ENCODE measurements at regions not wholly inside any gene's neighbourhood (a gene's known extent, or its start where the extent isn't known, plus 50 kb on each side); places are given as distances from the start of the nearest gene placed in this dataset.

GRCh38 chr5:72005671-72006070 lies 101.6 kb upstream of the MAP1B start:
- no peak for DNase-seq (ENCODE audit: low spot score)

GRCh38 chr5:72006361-72006760 lies 100.9 kb upstream of the MAP1B start:
- no peak for DNase-seq (ENCODE audit: low spot score)

- DNase-seq (ENCODE audit: low spot score), result no peak
Measured at GRCh38 chr5:72007336-72008111, 99.8 kb upstream of the MAP1B start.

- no peak for DNase-seq (ENCODE audit: low spot score)
Measured at GRCh38 chr5:72009280-72009679, 98.0 kb upstream of the MAP1B start.

GRCh38 chr5:72010430-72010829 lies 96.8 kb upstream of the MAP1B start:
- DNase-seq (ENCODE audit: low spot score), result no peak

GRCh38 chr5:72012906-72013305 lies 94.4 kb upstream of the MAP1B start:
- no peak for DNase-seq (ENCODE audit: low spot score)

- peak; percentile 12 for DNase-seq (ENCODE audit: low spot score)
Measured at GRCh38 chr5:72013766-72014624, 93.3 kb upstream of the MAP1B start.

GRCh38 chr5:72015103-72015548 lies 92.1 kb upstream of the MAP1B start:
- DNase-seq (ENCODE audit: low spot score), result peak; percentile 53

- DNase-seq (ENCODE audit: low spot score), result peak; percentile 48
Measured at GRCh38 chr5:72018143-72018803, 89.0 kb upstream of the MAP1B start.

- DNase-seq (ENCODE audit: low spot score), result no peak
Measured at GRCh38 chr5:72020161-72020983, 86.9 kb upstream of the MAP1B start.

GRCh38 chr5:72021651-72022357 lies 85.5 kb upstream of the MAP1B start:
- no peak for DNase-seq (ENCODE audit: low spot score)

- no peak for DNase-seq (ENCODE audit: low spot score)
Measured at GRCh38 chr5:72028382-72028781, 78.9 kb upstream of the MAP1B start.

- DNase-seq (ENCODE audit: low spot score), result no peak
Measured at GRCh38 chr5:72030237-72030636, 77.0 kb upstream of the MAP1B start.

- DNase-seq (ENCODE audit: low spot score), result no peak
Measured at GRCh38 chr5:72032788-72033187, 74.5 kb upstream of the MAP1B start.

- DNase-seq (ENCODE audit: low spot score), result no peak
Measured at GRCh38 chr5:72034770-72035169, 72.5 kb upstream of the MAP1B start.

GRCh38 chr5:72035831-72036230 lies 71.4 kb upstream of the MAP1B start:
- no peak for DNase-seq (ENCODE audit: low spot score)

GRCh38 chr5:72036951-72037350 lies 70.3 kb upstream of the MAP1B start:
- no peak for DNase-seq (ENCODE audit: low spot score)

- DNase-seq (ENCODE audit: low spot score), result no peak
Measured at GRCh38 chr5:72040513-72040912, 66.8 kb upstream of the MAP1B start.

- DNase-seq (ENCODE audit: low spot score), result no peak
Measured at GRCh38 chr5:72041654-72042053, 65.6 kb upstream of the MAP1B start.

GRCh38 chr5:72042097-72042496 lies 65.2 kb upstream of the MAP1B start:
- no peak for DNase-seq (ENCODE audit: low spot score)

GRCh38 chr5:72045692-72046091 lies 61.6 kb upstream of the MAP1B start:
- DNase-seq (ENCODE audit: low spot score), result no peak

All from AG08396 (cell line).